Endodermal cell (in vitro differentiated cells): ENCODE measurements at regions not wholly inside any gene's neighbourhood (a gene's known extent, or its start where the extent isn't known, plus 50 kb on each side); places are given as distances from the start of the nearest gene placed in this dataset.

Source experiments
- DNase-seq: peaks from one replicate; pipeline ENCODE4 v3.0.0-alpha.2; 2017
- H3K27ac ChIP-seq: 2 replicates; pipeline ENCODE4 v1.5.1; 2013; ENCODE audit warnings: mild to moderate bottlenecking, low read depth, low read length, moderate library complexity
- H3K27me3 ChIP-seq: 2 replicates; pipeline ENCODE4 v1.6.1; 2013; ENCODE audit warnings: mild to moderate bottlenecking, low read length, moderate library complexity; ENCODE audit not compliant: insufficient read depth, control insufficient read depth, poor library complexity, severe bottlenecking
- H3K36me3 ChIP-seq: 2 replicates; pipeline ENCODE4 v1.7.0; 2013; ENCODE audit warnings: mild to moderate bottlenecking, low read length, moderate library complexity; ENCODE audit not compliant: control insufficient read depth, insufficient read depth
- H3K4me1 ChIP-seq: one replicate; pipeline ENCODE4 v1.7.0; 2013; ENCODE audit warnings: low read length; ENCODE audit not compliant: control insufficient read depth, insufficient read depth
- H3K4me3 ChIP-seq: 2 replicates; pipeline ENCODE4 v1.5.1; 2013; ENCODE audit warnings: mild to moderate bottlenecking, low read length, moderate library complexity
- H3K9ac ChIP-seq: 2 replicates; pipeline ENCODE4 v1.6.1; 2013; ENCODE audit warnings: mild to moderate bottlenecking, low read length, moderate library complexity; ENCODE audit not compliant: poor library complexity, severe bottlenecking; ENCODE audit errors: extremely low read depth
- H3K9me3 ChIP-seq: 2 replicates; pipeline ENCODE4 v1.6.1; 2013; ENCODE audit warnings: mild to moderate bottlenecking, low read length, moderate library complexity; ENCODE audit not compliant: control insufficient read depth
- H3K27ac Mint-ChIP-seq: 2 replicates; pipeline ENCODE4 v1.8.0; 2020; ENCODE audit warnings: mixed read lengths
- H3K27me3 Mint-ChIP-seq: 2 replicates; pipeline ENCODE4 v1.8.0; 2021; ENCODE audit warnings: mild to moderate bottlenecking, mixed read lengths; ENCODE audit not compliant: insufficient read depth
- H3K36me3 Mint-ChIP-seq: 2 replicates; pipeline ENCODE4 v1.8.0; 2020; ENCODE audit warnings: low read depth, mixed read lengths
- H3K4me1 Mint-ChIP-seq: 2 replicates; pipeline ENCODE4 v1.8.0; 2020; ENCODE audit warnings: mixed read lengths
- H3K4me3 Mint-ChIP-seq: 2 replicates; pipeline ENCODE4 v1.8.0; 2020; ENCODE audit warnings: mild to moderate bottlenecking, moderate library complexity, mixed read lengths
- H3K9me3 Mint-ChIP-seq: 2 replicates; pipeline ENCODE4 v1.8.0; 2020; ENCODE audit warnings: mild to moderate bottlenecking, mixed read lengths
- WGBS, 2 experiments: methylation state at CpG; one replicate each; pipeline versions ENCODE4 v1.1.5 to v1.1.7; 2013; ENCODE audit warnings: missing lambda C conversion rate in 2 of 2, mixed read lengths in 1 of 2; ENCODE audit not compliant: insufficient coverage in 1 of 2, insufficient read length in 1 of 2; 5-methylcytosine and 5-hydroxymethylcytosine counted together
- TF ChIP-seq, protein P1 (sequence below): fragments of 200-600 bp; sonication (generic); conservative IDR thresholded peaks from 2 replicates; pipeline ENCODE4 v1.5.0; 2021; ENCODE audit warnings: antibody characterized with exemption, mild to moderate bottlenecking

DNA sequence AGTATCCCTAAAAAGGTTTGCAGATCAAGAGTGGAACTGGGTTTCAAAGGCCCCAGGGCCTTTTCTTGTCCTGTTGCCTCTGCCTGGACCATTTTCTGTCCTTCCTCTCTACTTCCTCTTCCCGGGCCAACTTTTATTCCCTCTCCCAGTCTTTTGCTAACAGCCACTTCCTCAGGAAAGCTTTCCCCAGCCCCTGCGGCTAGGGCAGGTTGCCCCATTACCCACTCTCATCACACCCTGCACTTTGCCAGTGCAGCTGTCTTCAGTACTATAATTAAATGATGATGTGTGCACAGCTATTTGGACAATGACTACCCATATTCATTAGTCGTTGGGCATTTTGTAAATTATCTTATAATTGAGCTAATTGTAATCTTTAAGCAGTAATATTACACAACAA is 150.5 kb upstream of the THBS1 start:
- Histone ChIP-seq H3K27ac (no peak overlapping the region), H3K4me1 (no peaks in the 10 kb centered on the region), H3K9me3 (no peaks in the 10 kb centered on the region), H3K27me3 (no peaks in the 10 kb centered on the region), H3K9ac (no peak overlapping the region), H3K4me3 (no peak overlapping the region), H3K36me3 (no peaks in the 10 kb centered on the region)
- Mint-ChIP-seq H3K36me3 (no peaks in the 10 kb centered on the region), H3K27me3 (peaks cover 3% of the 10 kb centered on the region), H3K9me3 (peaks cover 4% of the 10 kb centered on the region), H3K4me1 (peaks cover 7% of the 10 kb centered on the region), H3K4me3 (no peak overlapping the region), H3K27ac (no peak overlapping the region)
- DNase-seq: no peak
- WGBS, 2 experiments: 96% methylated on average over 2 of the region's 3 CpGs; no CpG with 5 or more reads in 1 of the 2 experiments
- TF ChIP-seq, protein P1, sequence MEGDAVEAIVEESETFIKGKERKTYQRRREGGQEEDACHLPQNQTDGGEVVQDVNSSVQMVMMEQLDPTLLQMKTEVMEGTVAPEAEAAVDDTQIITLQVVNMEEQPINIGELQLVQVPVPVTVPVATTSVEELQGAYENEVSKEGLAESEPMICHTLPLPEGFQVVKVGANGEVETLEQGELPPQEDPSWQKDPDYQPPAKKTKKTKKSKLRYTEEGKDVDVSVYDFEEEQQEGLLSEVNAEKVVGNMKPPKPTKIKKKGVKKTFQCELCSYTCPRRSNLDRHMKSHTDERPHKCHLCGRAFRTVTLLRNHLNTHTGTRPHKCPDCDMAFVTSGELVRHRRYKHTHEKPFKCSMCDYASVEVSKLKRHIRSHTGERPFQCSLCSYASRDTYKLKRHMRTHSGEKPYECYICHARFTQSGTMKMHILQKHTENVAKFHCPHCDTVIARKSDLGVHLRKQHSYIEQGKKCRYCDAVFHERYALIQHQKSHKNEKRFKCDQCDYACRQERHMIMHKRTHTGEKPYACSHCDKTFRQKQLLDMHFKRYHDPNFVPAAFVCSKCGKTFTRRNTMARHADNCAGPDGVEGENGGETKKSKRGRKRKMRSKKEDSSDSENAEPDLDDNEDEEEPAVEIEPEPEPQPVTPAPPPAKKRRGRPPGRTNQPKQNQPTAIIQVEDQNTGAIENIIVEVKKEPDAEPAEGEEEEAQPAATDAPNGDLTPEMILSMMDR: no peak

GRCh38 chr15:39431376-39431775 is 149.5 kb upstream of the THBS1 start:
- no peak for DNase-seq
- Histone ChIP-seq H3K9me3 (no peaks in the 10 kb centered on the region), H3K9ac (no peak overlapping the region), H3K27me3 (no peaks in the 10 kb centered on the region), H3K4me1 (no peaks in the 10 kb centered on the region), H3K4me3 (no peak overlapping the region), H3K36me3 (no peaks in the 10 kb centered on the region), H3K27ac (no peak overlapping the region)
- peaks cover 2% of the 10 kb centered on the region for H3K9me3 Mint-ChIP-seq
- peaks cover 7% of the 10 kb centered on the region for H3K4me1 Mint-ChIP-seq
- no peak overlapping the region for H3K4me3 Mint-ChIP-seq
- peaks cover 3% of the 10 kb centered on the region for H3K27me3 Mint-ChIP-seq
- H3K36me3 Mint-ChIP-seq: no peaks in the 10 kb centered on the region
- TF ChIP-seq, protein P1: no peak
- no CpG with 5 or more reads among the region's 1 CpG for WGBS, 2 experiments
- H3K27ac Mint-ChIP-seq: no peak overlapping the region

DNA sequence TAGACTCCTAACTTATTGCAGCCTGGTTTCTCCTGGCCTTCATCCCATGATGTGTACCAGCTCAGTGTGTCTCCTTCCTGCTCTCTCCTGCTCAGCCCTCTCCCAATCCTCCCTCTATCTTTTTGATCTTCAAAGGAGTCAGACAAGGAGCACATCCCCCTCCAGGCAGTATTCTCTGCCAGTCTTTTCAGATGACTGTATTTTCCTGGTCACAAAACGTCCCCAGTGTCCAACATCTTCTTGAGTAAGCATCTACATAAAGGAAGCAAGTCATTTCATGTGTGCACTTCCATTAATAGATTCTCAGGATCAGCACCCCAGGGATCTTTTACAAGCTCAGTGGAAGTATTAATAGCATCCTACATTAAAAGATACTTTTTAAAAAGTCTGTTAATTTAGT is 148.9 kb upstream of the THBS1 start:
- 75 to 80% methylated on average over 1 of the region's 1 CpG for WGBS, 2 experiments
- Mint-ChIP-seq H3K4me1 (peaks cover 7% of the 10 kb centered on the region), H3K4me3 (no peak overlapping the region), H3K27ac (no peak overlapping the region), H3K36me3 (no peaks in the 10 kb centered on the region), H3K27me3 (peaks cover 1% of the 10 kb centered on the region), H3K9me3 (no peaks in the 10 kb centered on the region)
- Histone ChIP-seq H3K4me1 (no peaks in the 10 kb centered on the region), H3K27ac (no peak overlapping the region), H3K9ac (no peak overlapping the region), H3K36me3 (no peaks in the 10 kb centered on the region), H3K4me3 (no peak overlapping the region), H3K27me3 (no peaks in the 10 kb centered on the region), H3K9me3 (no peaks in the 10 kb centered on the region)
- DNase-seq: no peak
- TF ChIP-seq, protein P1: no peak
